GM19395 (cell line): ENCODE measurements at regions not wholly inside any gene's neighbourhood (a gene's known extent, or its start where the extent isn't known, plus 50 kb on each side); places are given as distances from the start of the nearest gene placed in this dataset.
"Not testable (repeated sequence)": the region's sequence is repeated elsewhere in the genome, so short reads cannot be mapped to it uniquely, and the experiment has no call there.

Experiments used
- ATAC-seq: cut with Tn5 transposase; IDR thresholded peaks from one replicate; pipeline ENCODE4 v1.9.1; 2021; ENCODE audit warnings: mild to moderate bottlenecking, moderate library complexity; ENCODE audit not compliant: unreplicated experiment

DNA sequence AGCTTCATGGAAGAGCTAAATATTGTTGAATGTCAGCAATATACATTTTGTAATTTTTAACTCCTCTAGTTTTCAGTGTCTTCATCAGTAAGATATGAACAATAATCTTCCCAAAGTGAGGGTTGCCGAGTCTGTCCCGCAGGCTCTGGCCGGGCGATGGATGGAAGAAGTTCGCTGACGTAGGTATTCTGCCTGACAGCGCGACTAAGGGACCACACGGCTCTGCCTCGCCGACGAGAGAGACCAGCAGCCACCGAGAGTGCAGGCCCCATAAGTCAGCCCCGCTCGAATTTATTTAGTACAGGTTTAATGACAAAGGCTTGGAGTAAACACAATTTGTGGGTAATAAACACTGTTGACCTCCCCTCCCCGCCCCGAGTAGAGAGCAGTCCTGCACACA is 427.4 kb upstream of the NECTIN3 start:
- no peak for ATAC-seq

DNA sequence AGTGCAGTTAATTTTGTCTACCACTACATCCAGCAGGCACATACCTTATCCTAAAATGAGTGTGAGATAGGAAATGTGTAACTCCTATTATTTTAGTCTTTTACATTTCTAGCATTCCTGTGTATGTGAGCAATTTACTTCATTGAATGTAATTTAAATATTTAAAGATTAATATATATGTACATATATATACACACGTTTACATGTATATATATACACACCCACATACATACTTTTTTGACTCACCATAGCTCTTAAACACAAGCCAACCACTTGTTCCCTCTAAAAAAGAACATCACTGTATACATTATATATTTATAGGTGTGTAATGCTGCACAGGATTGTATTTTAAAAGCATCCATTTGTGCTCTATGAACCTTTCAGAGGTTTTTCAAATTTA is 425.6 kb upstream of the NECTIN3 start:
- ATAC-seq = no peak

DNA sequence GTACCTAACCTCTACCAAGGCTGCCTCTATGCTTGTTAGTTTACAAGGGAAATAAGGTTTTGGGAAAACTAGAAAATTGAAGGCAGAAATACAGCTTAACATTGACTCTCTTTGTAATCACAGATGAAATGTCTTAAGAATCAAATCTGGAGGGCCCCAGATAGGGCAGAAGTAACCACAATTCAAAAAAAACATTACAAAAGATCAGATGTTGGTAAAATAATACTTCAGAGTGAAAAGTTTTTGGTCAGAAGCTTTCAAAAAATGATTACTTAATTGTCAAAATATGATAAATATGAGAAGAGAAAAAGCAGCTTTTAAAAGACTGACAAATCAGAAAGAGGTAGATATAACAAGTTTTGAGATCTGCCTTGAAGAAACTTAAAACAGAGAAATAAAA is 425.1 kb upstream of the NECTIN3 start:
- no peak for ATAC-seq

DNA sequence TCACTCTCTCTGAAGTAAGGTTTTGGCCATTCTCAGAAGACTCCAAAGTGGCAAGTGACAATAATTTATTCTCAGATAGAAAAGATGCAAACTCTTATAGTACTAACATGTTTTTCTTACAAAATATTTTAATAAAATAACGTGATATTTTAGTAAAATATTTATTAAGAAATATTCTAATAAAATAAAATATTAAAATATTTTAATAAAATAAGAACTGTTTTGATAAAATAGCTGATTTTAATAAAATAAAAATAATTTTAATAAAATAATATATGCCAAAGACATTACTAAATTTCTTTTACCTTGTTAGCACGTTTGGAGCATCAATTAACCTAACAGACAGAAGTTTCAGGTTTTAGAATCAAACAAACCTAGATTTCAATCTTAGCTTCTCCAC is 424.0 kb upstream of the NECTIN3 start:
- ATAC-seq = no peak

DNA sequence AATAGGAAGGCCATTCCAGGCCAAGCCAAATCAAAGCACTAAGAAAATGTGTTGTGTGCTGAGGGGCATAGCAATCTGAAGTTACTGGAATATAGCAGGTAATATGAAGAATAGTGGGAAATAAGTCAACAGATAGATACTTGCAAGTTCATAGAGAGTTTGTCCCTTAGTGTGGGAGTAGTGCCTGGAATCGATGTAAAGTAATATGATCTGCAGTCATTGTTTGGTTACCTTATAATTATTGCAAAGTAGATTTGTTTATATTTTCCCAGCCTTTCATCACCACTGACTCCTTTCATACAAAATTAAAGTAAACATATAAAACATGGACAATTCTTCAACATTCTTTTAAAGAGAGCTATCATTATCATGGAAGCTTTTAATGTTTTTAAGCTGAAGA is 420.9 kb upstream of the NECTIN3 start:
- ATAC-seq = no peak

DNA sequence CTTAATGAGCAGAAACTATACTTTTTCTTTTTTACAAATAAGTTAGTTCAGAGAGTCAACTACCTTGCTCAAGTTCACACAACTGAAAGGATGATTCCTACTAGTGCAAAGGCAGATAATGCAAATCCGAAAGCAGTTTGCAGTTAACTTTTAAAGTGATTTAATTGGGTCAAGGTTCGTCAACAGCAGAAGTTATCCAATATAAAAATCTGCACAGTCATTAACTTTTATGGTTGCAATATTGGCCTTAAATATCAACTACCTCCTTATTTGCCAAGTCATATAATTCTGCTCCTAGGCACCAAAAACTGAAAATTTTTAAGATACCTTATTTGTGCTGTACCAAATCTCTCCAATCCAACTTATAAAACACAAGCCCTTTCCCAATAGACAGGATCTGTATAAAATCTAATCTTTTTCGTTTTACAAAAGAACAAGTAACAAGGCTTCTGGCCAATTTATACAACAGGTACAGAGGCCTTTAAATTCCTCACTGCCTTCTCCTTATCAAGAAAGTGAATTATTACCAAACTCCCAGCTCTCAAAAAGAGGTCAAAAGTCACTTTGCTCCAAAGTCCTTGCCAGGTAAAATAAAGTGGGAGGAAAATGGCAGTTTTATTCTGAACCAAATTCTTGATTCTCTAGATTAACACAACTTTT is 416.6 kb upstream of the NECTIN3 start:
- no peak for ATAC-seq

DNA sequence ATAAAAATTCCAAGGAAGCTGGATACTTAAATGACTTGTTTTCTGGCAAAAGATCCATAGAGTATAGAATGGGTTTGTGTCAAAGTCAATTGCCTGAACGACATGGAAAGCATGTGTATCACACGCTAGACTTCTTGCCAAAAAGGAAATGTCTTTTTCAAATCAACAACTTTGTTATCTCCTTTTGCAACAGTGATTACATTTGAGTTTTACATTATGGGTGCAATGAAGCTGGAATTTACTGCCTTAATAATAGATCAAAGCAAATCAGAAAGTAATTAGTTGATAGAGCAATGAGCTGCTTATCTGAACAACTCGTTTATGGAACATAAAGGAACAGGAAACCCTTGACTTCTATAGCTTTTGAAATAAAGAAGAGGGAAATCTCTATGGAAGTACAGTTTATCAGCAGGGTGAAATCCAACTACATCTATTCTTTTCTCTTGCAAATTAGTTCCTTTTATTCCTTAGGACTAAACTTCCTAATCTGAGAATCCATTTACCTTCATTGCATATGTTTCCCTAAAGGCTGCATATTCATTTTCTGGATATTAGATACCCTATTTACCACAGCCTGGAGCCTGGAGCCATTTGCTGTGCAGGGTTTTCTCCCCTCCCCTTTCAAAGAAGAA is 415.1 kb upstream of the NECTIN3 start:
- no peak for ATAC-seq

DNA sequence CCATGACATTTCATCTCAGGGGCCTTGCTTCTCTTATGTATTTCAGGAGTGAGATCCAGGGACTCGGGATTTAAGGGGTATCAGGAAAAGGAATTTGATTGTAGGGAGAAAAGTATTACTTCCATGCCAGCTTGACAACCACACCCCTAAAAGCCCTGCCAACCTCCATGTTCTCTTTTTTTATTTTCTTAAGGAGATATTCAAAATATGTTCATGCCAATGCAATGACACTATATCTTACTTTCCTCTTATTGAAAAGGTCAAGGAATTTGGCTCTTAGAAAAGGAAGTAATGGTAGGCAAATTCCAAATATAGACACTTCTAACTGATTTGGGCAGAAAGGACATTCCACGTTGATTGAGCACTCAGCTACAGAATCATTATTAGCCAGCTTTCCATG is 407.5 kb upstream of the NECTIN3 start:
- no peak for ATAC-seq

DNA sequence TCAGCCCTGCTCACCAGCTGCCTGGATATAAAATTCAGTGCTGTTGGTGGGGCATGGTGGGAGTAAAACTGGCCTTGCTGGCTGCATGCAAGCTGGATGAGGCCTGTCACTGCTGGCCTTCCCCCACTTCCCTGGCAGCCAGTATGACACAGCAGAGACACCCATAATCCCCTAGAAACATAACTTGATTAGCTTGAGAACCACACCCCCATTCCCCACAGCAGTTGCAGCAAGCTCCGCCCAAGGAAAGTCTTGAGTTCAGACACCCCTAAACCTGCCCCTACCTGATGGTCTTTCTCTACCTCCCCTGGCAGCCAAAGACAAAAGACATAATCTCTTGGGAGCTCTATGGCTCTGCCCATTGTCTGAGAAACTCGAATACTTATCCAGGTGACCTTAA is 405.1 kb upstream of the NECTIN3 start:
- no peak for ATAC-seq

DNA sequence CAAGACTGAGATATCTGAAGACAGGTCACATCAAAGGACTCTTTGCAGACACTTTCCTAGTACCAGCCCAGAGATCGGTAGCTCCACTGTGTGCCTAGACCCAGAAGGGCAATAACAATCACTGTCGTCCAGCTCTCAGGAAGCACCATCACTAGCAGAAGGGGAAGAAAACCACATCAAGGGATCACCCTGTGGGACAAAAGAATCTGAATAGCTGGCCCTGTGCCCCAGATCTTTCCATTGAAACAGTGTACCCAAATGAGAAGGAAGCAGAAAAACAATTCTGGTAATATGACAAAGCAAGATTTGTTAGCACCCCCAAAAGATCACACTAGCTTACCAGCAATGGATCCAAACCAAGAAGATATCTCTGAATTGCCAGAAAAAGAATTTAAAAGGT is 404.4 kb upstream of the NECTIN3 start:
- ATAC-seq = no peak

DNA sequence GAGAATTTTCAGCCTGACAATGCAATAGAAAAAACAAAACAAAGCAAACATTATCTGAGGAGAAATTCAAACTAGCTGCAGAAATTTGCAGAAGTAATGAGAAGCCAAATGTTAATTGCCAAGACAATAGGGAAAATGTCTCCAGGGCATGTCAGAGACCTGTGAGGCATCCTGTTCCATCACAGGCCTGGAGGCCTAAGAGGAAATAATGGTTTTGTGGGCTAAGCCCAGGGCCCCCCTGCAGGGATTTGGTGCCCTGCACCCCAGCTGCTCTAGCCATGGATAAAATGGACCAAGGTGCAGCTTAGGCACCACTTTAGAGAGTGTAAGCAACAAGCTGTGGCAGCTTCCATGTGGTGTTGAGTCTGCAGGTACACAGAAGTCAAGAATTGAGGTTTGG is 401.2 kb upstream of the NECTIN3 start:
- ATAC-seq = no peak

DNA sequence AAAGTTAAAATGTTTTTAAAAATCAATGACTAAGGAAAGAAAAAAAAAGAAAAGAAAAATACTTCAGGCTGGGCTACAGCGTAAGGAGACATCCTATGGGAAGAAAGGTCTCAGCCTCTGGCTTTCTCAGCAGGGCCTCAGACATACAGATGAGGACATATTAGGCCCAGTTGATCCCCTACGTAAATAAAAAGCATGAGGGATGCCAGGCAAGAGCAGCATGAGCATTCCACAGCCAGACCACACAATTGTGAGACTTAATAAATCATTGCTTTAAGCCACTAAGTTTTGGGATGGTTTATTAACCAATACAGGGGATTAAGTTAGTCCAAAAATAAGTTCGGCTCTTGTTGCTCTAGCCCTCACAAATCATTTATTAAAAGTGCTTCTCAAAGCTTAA is 394.1 kb upstream of the NECTIN3 start:
- ATAC-seq = no peak

DNA sequence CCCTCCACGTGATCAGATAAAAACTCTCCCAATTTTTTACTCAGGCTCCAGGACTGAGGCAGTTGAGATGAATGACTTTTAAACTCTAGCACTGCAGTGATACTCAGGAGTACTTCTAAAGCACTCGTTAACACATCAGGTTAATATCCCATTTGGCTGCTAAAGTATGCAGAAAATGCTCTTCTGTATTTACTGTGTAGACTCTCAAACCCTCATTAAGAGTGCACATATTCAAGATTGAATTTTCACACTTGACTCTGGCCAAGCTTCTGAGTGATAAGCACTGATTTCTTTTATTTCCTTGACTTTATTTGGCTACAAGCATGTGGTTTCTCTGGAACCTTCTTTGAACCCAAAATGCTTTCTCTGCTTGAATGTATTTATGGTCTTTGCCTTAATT is 392.3 kb upstream of the NECTIN3 start:
- ATAC-seq = no peak

DNA sequence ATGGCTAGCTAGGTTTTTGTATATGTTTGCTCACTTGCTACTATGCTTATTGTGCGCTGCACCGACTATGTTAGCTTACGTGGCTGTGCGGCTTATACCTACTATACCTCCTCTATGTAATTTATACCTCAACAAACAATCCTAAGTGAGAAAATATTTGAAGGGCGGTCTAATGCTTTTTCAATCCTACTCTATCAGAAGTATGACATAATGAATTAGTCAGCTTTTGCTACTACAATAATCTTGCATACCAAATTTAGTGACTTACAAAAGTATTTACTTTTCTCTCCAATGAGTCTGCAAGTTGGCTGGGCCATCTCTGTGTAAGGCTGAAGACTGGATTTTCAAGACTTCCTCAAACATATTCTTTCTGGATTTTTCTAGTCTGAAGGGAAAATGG is 391.2 kb upstream of the NECTIN3 start:
- ATAC-seq = no peak

DNA sequence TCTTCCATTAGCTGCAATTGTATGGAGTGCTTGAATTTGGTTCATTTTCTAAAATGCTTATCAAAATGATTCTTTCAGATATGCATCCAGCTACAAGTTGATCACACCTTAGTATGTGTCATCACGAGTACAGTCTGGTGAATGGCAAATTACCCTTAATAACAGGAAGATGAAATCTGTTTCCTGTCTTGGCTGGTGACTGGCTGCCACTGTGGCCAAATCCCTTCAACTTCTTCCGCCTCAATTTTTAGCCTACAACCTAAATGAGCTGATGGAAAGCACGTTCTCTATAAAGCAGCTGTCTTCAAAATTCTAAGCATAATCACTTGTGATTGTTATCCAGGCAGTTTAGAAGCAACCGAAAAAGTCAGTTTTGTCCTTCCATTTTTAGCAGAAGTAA is 387.1 kb upstream of the NECTIN3 start:
- no peak for ATAC-seq

DNA sequence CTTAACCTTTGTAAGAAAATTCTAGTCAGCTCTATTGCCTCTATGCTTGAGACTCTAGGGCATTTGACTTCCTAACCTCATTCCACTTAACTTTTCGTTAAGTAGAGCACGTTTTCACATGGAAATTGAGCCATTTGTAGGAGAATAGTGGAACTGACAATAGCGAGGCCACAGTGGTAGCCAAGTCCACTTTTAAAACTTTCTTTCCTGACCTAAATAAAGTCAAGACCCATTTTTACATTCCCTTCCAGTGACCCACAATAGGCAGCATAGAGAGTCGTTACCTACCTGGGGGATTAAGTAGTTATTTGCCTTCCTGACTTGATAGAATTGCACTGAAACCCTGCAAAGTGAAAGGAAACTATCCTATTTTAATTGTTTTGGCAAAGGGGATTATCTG is 386.0 kb upstream of the NECTIN3 start:
- no peak for ATAC-seq

DNA sequence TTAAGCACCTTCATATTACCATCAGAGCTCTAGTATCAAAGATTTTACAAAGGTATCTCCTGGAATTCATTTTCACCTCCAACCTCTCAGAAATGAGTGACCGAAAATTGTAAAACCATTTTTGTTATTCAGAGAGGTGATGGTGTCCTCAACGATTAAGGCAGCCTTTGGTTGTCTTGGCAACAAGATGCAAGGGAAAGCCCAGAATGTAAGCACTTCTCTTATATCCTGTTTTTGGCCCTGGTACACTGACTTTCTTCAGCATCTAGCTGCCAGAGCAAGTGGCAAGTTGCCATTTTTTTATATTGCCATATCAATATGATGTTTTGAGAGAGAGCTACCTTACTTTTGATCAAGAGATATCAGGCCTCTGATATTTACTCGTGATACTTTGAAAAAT is 384.9 kb upstream of the NECTIN3 start:
- ATAC-seq = no peak

DNA sequence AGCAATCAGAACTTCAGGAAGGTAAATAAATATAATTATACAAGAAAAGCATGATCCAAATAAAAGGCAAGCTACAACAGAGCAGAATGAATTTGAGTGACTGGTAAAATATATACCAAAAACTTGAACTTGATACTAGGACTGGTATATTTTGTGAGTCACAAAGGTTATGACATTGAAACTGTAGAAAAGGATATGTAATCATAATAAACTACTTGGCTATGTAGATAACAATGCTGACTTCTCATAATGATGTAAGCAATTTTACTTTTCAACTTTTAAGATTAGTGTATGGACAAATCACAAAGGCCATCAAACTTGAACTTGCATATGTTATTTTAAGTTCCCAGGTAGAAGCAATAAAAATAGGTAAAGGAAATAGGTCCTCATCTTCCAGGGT is 384.5 kb upstream of the NECTIN3 start:
- no peak for ATAC-seq

DNA sequence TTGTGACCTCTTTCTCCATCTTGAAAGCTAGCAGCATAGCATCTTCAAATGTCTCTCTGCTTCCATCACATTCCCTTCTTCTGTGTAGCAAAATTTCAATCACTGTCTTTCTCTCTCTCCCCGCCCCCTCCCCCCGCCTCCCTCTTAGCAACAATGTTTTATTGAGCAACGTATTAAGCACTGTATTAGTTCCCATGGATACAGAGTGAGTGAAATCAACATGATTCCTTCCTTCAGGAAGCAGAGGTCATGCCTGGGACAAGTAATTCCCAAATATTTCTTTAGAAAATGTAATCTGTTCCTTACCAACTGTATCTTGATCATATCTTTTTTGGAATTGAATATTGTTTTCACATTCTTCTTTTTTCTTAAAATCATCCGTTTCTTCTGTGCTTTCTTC is 373.7 kb upstream of the NECTIN3 start:
- ATAC-seq = no peak

DNA sequence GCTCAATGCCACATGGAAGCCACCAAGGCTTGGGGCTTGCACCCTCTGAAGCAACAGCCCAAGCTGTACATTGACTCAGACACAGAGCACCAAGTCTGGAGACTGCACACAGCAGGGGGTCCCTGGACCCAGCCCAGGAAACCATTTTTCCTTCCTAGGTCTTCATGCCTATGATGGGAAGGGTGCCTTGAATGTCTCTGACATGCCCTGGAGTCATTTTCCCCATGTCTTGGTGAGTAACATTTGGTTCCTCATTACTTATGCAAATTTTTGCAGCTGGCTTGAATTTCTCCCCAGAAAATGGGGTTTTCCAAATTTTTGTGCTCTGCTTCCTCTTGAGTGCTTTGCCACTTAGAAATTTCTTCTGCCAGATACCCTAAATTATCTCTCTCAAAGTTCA is 367.3 kb upstream of the NECTIN3 start:
- not testable (repeated sequence) for ATAC-seq

DNA sequence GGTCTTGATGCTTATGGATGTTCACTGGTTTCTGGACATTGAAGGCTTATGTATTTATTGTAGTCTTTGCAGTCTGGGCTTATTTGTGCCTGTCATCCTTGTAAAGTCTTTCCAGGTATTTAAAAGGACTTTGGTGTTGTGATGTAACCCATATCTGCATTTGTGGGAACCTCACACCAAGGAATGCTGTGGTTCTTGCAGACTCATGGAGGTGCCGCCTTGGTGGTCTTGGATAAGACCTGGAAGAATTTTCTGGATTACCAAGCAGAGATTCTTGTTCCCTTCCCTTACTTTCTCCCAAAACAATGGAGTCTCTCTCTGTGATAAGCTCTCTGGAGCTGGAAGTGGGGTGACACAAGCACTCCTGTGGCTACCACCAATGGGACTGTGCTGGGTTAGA is 363.5 kb upstream of the NECTIN3 start:
- ATAC-seq = no peak

DNA sequence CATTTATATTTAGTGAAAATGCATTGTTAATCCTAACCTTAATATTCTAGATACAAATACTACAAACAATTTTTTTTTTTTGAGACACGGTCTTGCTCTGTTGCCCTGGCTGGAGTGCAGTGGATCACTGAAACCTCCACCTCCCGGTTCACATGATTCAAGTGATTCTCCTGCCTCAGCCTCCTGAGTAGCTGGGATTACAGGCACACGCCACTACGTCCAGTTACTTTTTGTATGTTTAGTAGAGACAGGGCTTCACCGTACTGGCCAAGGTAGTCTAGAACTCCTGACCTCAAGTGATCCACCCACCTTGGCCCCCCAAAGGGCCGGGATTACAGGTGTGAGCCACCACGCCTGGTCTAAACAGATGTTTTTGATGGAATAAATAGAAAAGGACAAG is 361.5 kb upstream of the NECTIN3 start:
- no peak for ATAC-seq

DNA sequence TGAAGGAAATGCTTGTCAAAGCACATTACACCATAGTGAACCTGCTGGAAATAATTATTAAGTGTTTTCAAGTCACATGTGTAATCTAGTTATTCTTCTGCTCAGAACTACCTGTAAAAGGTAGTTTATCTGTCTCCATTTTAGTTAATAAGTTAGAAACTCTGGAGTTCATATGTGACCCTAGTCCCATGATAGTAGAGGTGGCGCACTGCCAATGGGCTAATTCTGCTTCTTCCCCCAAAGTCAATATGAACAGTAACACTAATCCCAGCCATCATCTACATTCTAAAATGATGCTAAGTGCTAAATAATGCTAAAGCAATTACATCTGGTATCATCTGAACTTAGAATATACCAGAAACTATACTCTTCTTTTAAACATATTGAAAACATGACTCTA is 361.0 kb upstream of the NECTIN3 start:
- no peak for ATAC-seq
